Middle frontal gyrus (tissue), 1 donor: ENCODE measurements at regions not wholly inside any gene's neighbourhood (a gene's known extent, or its start where the extent isn't known, plus 50 kb on each side); places are given as distances from the start of the nearest gene placed in this dataset.
"Not testable (repeated sequence)": the region's sequence is repeated elsewhere in the genome, so short reads cannot be mapped to it uniquely, and the experiment has no call there.

Experiments
- DNase-seq: peaks from one replicate; pipeline ENCODE4 v3.0.0-alpha.2; 2015; ENCODE audit warnings: low spot score; ENCODE audit errors: extremely low spot score

- no peak for DNase-seq
Measured at GRCh38 chr6:3961581-3962215, 112.5 kb downstream of the FAM50B start.

DNA sequence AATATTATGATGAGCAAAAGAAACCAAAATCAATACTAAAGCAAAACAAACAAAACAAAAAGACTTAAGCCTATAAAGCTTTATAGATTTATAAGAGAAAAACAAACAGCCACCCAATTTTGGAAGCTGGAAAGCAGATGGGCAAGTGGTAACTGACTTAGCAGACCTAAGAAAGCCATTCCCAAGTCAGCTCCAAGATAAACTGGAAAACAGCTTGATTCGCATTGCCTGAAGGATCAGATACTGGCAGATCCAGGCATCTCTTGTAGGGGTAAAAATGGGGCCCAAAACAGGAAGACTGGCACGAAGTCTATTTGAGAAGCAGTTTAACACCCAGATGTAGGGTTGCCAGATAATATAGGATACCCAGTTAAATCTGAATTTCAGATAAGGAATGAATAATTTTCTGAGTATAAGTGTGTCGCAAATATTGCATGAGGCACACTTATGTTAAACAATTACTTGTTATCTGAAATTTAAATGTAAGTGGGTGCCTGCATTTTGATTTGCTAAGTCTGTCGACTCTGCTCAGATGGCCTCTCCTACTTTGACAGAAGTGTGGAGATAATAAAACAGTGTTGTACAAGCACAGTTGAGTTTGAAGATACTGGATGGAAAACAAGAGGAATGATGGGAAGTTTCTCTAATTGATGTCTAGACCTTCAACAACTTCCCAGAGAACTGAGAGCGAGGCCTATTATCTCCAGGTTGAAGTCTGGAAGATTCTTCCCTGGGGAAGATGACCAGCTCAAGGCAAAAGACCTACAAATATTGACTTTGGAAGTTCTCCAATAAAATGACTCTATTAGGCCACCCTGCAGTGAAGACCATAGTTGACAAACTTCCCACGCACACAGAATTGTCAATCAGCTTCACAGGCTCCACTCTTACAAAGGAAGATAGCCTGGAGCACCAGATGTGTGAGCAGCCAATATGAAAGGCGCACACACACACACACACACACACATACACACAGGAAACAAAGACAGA is 113.4 kb downstream of the FAM50B start:
- no peak for DNase-seq

DNA sequence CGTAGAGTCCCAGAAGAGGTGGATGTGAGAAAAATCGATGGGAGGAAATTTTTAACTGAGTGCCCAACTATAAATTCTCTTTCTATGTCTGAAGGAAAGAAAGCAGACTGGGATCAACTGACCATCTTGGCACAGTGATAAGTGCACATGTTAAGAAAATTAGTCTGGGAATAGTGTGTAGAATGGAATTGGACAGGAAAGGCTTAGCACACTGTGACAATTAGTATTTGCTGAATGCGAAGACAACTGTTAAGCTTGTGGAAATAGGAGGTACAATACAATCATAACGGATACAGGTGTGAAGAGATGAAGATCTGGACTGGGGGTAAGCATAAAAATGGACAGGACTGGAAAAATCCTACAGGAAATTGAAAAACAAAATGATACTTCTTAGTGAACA is 114.3 kb downstream of the FAM50B start:
- no peak for DNase-seq

DNA sequence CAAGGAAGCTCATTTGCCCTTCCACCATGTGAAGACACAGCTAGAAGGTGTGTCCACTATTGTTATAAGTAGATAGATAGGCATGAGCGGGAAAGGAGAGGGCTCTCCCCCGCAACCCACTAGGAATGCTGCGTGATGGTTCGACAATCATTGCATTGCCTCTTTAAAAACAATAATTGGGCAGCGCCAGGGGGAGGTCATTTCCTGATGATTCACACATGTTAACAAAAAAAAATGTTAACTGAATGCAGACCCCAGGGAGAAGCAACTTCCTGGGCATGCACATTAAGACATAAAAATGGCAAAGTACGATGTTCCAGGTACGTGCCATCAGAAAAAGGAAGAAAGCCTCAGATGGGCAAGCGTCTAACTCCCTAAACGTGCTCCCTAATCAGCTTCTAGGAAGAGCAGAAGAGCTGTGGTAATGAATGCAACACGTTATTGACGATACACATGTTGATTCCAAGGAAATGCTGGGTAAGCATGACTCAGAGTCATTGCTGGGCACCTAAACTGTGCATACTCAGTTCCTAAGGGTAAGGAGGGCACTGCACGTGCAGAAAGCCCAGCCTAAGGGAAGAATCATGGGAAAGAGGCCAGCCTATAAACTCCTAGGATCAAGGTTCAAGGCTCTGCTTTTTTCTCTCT is 113.7 kb downstream of the FAM217A start:
- DNase-seq = no peak

- DNase-seq = no peak
Measured at GRCh38 chr6:3966426-3966825, 112.5 kb downstream of the FAM217A start.

- DNase-seq = no peak
Measured at GRCh38 chr6:3970097-3970496, 108.8 kb downstream of the FAM217A start.

GRCh38 chr6:3973152-3973551 is 105.8 kb downstream of the FAM217A start:
- not testable (repeated sequence) for DNase-seq

DNA sequence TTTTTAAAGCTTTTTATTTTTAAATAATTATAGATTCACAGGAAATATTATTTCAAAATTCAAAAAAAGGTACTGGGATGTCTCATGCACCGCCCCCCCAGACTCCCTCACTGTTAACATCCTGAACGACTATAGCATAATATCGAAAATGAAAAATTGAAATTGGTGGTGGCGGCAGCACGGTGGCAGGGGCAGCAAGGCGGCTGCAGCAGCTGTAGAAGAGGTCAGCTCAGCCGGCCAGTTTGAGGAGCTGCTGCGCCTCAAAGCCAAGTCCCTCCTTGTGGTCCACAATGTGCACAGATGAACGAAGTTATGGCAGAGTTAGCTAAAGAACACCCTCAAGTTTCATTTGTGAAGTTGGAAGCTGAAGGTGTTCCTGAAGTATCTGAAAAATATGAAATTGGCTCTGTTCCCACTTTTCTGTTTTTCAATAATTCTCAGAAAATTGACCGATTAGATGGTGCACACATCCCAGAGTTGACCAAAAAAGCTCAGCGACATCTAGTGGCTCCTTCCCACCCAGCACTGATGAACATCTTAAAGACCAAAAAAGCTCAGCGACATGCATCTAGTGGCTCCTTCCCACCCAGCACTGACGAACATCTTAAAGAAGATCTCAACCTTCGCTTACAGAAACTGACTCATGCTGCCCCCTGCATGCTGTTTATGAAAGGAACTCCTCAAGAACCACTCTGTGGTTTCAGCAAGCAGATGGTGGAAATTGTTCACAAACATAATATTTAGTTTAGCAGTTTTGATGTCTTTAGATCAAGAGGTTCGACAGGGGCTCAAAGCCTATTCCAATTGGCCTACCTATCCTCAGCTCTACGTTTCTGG is 100.8 kb downstream of the FAM217A start:
- peak; percentile 43 for DNase-seq

GRCh38 chr6:3978966-3979365 is 100.0 kb downstream of the FAM217A start:
- DNase-seq = not testable (repeated sequence)

GRCh38 chr6:3981917-3982316 is 97.0 kb downstream of the FAM217A start:
- no peak for DNase-seq

- no peak for DNase-seq
Measured at GRCh38 chr6:3983778-3984177, 95.2 kb downstream of the FAM217A start.

DNA sequence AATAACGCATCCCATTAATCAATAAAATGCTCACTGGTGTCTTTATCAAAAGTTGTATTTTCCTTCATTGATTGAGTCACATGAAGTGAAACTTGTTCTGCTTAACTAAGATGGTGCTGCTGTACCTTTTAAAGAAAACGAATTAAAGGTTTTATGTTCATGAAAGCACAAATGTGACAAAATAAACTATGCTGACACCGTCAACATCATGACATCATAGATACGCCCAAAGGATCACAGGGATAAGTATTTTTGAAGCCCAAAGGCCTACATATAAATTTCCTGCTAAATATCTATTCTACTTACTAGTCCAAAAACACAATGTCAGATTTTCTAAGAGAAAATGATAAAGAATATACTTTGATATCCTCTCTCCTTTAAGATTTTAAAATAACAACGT is 94.4 kb downstream of the FAM217A start:
- DNase-seq = no peak

GRCh38 chr6:3986241-3986640 is 92.7 kb downstream of the FAM217A start:
- no peak for DNase-seq

GRCh38 chr6:3987053-3987452 is 91.9 kb downstream of the FAM217A start:
- DNase-seq = no peak

GRCh38 chr6:3987576-3987975 is 91.4 kb downstream of the FAM217A start:
- no peak for DNase-seq

DNA sequence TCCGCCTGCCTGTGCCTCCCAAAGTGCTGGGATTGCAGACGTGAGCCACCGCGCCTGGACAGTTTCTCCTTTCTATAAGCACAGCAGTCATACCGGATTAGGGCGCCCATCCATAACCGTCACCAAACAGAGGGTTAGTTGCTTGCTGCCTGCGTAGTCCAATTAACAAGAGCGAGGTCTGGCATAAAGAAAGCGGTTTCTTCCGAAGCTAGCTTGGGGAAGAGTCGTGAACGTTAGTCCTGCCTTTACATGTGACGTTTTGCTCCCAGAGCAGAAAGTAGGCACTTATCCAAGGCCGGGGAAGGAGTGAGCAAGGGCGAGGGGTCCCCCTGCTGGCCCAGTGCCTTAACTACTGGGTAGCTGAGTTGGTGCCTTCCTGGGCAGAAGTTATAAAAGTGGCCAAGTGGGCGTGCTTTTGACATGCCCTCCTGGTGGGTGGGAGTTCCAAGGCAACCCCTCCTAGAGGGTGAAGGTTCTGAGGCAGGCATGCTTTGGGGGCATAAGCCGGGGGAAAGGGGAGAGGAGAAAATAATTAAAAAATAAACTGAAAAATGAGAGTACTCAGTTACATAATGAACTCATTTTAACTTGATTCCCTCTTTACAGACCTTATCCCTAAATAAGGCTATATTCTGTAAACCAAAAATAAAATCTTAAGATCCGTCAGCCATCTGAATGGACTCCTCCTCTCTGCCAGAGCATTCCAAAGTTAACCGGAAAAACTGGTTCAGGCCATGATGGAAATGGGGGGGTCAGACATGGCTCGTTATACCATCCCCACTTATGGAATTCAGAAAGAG is 88.0 kb downstream of the FAM217A start:
- peak; percentile 64 for DNase-seq

DNA sequence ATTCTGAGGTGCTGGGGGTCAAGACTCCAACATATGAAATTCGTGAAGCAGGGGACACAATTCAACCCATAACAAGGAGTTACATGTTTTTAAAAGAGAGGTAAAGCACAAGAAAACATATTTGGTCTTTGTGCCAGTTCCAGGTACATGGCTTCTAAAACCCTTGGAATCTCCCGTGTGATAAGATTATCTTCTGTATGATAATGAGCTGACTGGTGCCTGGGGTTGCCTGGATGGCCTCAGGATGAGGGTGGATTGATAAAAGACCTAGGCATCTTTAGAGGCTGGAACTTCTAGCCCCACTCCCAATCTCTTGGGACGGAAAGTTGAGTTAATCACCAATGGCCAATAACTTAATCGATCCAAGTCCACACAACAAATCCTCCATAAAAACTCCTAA is 87.0 kb downstream of the FAM217A start:
- DNase-seq = no peak

DNA sequence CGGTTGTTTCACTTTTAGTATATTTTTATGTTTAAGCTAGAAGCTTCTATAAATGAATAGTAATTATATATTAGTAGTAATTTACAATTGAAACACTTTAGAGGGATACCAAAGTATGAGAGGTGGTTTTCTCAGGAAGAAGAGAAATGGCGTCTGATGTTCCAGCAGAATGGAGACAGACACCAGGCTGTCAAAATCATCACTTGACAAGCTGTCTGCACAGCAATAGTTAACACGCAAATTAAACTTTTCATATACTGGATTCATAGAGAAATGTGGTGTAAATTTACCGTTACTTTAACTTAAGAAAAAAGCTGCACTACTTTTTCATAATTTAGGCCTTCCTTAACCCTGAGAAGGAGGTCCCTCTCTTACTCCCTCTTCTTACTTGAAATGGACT is 82.6 kb downstream of the FAM217A start:
- DNase-seq = no peak

- peak; percentile 51 for DNase-seq
Measured at GRCh38 chr6:3997177-3997770, 81.7 kb downstream of the FAM217A start.
